HG02973 (cell line): ENCODE measurements at regions not wholly inside any gene's neighbourhood (a gene's known extent, or its start where the extent isn't known, plus 50 kb on each side); places are given as distances from the start of the nearest gene placed in this dataset.

Experiments used
- ATAC-seq: cut with Tn5 transposase; IDR thresholded peaks from one replicate; pipeline ENCODE4 v1.9.1; 2021; ENCODE audit warnings: moderate library complexity; ENCODE audit not compliant: unreplicated experiment

DNA sequence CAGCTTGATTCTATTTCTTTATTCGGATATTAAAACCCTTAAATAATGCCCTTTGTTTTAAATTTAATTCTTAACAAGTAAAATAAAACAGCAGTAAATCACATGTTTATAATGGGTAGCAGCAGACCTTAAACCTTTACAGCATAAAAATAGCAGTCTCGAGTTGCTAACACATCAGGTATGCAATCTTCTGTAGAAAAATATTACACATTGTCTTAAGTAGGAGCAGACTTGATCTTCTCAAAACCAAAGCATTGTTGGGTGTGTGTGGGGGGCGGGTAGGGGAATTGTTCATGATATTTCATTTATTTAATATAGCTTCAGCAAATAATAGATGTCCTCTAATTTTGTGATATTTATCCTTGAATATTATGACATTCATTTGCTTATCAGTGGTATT, 331.4 kb downstream of the PCDH7 start:
- ATAC-seq, result no peak

DNA sequence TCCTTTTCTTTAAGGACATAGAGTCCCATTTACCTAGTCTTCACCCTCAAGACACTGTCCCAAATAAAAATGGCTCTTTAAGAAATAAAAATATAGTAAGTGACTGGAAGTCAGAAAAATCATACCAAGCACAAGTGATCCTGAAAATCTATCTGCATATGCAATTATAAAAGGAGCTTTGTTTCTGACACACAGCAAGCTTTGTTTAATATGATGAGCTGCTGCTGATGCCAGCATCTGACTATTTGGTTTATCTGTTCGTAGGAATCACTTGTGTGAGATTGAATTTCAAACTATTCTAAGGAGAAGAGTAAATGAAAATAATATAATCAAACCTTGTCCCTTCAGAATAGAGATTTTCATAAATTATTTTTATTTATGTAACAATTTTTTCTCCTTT, 332.4 kb downstream of the PCDH7 start:
- no peak for ATAC-seq

DNA sequence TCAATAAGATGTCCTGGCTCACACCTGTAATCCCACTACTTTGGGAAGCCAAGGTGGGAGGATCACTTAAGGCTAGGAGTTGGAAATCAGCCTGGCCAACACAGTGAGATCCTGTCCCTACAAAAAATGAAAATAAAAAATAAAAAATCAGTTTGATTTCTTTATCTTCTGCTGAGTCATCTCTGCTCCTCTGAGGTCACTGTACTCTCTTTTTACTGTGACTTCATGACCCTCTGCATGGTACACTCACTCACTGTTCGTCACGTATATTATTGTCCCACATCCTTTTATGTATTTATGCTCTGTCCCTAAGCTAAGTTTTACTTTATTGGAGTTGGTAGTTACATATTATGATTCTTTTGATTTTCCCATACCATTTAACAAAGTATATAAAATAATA, 333.3 kb downstream of the PCDH7 start:
- ATAC-seq, result no peak

DNA sequence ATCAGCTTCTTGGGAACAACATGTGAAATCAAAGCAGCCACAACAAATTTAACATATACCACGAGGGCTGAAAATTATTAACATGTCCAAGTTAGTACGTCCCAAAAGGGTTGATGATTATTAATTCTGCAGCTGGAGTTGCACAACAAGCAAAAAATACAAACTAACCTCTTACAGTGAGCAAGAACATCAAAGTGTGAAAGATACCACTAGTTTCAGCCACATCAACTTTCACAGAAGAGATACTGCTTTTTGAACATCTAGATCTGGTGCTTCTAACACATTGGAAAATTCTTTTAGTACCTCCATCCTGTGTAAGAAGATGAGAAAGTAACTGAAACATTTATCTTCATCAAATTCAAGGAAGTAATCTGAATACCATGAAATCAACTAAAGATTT, 334.1 kb downstream of the PCDH7 start:
- ATAC-seq, result no peak

DNA sequence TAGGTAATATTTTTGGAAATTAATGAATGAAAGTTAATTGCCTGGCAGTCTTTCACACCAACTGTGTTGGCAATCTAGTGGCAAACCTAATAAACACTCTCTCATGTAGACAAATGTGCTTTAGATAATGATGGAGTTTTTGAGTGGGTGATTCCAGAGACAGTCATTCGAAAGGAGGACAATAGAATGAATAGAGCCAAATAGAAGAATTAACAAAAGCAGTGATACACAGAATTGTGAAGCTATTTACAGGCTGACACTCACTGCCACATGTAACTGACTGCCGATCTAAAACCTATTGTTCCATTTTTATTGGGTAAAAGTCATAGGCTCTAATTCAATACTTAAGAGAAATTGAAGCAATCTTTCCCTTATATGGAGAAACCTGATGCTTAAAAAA, 338.5 kb downstream of the PCDH7 start:
- no peak for ATAC-seq

DNA sequence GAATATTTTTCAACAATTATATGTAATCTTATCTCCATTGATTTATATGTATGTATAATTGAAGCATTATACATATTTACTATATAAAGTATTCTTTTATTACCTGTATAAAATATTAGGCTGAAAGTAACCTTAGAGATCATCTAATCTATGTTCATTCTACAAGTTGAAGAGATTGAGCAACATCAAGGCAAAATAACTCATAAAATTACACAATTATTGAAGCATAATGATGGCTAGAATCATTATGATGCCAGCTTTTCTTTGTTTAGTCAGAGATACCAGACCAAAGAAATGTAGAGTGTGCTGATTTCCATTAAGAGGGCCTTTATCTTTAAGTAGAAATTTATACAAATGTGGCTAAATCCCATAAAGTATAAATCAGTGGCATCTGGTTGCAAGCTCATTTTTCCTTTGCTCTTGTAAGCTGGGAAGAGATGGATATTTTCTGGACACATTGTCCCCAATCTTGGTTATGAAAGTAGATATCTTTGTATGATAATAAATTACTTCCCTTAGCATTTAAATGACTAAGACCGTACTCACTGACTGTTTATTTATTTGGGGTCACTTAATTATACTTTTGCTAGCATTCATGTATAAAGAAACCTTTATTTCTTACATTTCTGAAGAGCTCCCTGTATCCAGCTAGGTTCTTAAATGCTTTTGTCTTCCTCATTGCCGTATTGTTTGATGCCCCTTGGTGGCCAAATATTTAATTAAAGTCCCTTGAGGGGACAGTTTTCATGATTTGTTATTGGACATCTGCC, 339.8 kb downstream of the PCDH7 start:
- ATAC-seq, result no peak

DNA sequence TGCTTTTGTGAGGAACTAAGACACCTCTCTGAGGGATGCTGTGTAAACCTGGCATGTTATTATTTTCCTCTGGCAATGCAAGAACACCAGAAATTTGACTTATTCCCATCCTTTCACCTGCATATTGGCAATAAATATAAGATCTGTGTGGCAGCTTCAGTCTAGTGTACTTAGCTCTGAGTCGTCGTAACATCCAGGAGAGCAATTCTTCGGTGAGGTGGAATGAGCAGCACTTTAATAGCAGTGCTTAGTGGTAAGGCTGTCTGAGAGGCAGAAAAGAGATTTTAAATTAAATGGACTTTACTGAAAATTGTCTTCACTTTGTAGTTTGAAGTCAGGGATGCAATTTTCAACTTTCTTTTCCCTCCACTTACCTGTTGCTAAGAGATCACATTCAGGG, 344.9 kb downstream of the PCDH7 start:
- ATAC-seq, result no peak

DNA sequence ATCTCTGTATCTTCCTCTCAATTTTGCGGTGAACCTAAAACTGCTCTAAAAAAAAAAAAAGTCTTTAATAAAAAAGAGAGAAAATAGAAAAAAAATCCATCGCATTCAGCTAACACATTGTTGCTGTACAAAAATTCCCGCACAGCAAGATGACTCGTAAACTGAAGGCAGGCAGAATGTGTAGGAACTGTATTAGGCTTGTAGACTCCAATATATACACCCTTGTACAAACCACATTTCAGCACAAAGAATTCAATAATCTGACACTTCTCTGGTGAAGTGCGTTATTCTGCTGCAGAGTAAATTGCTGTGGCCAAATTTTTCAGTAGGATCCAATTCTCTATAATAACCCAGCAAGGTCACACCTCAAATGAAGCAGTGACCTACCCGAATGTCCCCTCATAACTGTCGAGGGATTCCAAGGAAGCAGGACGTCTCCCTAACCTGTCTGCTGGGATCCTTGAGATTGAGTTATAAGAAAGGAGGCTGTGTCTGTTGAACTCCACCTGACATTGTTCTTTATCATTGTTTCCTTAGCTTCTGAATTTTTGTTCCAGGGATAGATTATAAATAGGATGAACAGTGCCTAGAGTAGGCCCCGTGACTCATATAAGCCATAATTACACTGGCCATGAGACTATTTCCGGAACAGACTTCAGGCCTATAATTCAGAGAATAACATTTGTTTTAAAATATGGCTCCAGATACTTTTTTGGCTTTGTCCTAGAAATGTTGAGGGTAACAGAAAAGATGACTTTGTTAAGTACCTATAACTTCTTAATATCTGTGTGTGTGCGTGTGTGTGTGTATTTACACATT, 348.3 kb downstream of the PCDH7 start:
- no peak for ATAC-seq

DNA sequence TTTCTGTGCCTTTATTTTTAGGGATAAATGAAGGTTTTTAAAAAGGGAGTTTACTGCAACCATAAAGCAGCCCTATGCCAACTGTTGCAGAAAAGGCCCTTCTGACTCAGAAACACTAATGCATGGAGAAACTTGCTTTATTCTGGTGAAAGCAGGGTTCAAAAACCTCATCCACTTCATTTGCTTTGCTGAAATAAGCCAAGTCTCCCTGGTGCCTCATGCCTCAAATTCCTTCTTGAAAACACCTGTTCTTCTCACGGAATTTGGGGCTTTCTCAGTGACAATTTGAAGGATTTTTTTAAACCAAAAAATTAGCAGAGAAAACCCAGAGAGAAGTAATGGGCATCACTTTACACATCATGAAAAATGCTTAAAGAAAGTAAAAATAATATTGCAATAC, 349.0 kb downstream of the PCDH7 start:
- no peak for ATAC-seq

DNA sequence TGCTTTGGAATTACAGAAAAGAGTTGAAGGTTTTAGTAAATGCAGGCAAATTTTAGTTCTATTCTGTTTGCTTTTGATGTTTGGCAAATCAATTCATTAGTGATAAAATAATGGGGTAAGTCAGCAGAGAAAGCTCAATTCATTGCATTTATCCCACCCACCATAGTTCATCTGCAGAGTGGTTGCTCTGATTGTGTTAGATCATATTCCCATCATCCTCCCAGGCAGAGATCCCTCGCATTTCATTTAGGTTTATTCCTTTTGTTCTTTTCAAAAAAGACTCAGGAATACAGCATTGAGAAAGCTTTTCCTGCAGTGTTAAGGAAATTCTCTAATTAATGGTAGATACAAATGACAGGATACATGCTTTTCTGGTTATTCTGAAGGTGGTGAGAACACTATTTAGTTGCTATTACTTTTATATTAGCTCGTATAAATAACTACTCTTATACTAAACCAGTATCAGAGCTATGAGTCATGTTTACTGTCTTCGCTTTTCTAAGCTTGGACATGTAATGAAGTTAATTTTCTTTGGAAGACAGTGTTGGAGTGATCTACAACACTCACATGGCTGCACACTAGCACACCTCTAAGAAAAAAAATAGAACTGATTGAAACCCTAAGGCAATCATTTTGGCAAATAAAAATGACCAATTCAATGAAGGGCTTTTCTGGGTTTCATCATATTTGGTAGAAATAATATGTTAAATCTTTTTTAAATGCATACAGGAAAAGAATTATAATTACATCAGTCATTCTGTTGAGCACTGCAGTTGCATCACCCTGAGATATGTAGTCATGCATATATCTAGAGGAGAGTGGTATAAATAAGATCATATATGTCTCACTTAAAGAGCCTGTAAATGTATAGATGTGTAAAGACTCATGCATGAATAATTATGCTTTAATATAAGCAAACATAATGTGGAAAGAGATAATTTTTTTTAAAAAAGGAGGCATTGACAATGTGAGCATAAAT, 351.6 kb downstream of the PCDH7 start:
- ATAC-seq, result no peak

DNA sequence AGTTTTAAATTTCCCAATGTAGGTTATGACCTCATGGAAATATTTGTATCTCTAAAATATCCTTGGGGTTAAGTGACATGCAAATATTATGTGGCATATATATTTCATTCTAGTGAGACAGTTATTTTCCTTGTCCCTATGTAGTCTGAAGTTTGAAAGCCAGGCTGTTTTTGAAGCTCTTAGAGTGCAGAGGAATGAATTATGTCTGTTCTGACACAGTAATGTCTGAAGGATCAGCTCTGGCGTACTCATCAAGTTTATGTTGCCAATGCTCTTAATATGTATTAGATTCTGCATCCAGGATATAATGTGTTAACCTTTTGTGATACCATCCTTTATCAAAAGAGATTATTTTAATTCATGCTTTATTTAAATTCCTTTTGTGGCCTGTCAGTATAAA, 355.8 kb downstream of the PCDH7 start:
- no peak for ATAC-seq

DNA sequence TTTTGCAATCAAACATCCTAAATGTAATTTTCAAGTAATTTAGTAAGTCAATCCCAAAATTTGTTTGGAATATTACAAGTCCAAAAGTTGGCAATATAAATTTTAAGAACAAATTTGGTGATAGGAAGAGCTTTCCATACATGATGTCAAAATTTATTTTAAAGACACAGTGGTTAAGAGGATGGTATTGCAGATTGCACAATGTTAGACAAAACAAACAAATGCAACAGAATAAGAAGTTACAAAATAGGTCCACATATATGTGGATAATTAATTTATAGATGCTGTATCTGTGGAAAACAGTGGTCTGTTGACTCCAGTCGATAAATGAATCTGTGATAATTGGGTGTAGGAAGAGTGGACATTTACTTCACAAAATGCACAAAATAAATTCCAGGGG, 358.5 kb downstream of the PCDH7 start:
- no peak for ATAC-seq

DNA sequence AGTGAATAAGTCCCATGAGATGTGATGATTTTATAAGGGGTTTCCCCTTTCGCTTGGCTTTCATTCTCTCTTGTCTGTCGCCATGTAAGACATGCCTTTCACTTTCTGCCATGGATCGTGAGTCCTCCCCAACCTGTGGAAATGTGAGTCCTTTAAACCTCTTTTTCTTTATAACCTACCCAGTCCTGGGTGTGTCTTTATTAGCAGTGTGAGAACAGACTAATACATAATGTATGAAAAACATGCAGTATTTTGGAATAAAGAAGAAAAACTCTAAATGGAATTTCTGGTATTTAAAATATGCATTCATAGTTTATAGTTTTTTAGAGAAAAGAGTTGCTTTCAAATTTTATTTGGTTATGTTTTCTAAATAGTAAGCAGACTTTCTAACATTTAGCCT, 360.7 kb downstream of the PCDH7 start:
- no peak for ATAC-seq

DNA sequence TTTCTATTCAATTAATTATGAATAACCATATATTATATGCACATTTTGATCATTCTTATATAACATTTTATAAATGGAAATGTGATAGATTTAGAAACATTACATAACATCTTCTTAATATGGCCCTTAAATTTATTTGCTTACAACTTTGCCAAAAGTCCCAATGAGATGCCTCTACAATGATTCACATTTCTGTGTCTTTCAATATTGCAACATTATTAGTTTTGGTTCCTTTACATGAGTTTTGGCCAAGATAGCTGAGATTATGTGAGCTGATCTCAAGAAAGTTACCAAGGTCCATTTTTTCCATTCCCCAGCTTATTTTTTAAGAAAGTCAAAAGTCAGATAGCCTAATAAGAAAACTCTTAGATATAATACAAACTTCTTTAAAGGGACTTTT, 361.2 kb downstream of the PCDH7 start:
- no peak for ATAC-seq

DNA sequence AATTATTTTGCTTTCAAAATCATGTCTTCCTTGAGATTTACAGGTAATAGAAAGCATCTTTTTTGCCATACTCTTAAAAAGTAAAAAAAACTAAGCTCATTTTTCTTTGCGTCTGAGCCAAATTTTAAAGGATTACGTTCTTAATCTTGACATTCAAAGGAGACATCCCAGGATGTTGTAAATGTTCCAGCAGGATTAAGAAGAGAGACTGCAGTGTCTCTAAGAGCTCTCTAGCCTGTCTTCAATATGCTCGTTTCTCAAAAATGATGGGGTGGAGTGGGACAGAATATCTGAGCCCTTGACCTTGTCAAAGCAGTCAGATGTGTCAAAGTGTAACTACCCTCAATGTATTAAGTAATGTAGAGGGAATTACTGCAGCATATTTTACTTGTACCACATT, 363.3 kb downstream of the PCDH7 start:
- ATAC-seq, result no peak

DNA sequence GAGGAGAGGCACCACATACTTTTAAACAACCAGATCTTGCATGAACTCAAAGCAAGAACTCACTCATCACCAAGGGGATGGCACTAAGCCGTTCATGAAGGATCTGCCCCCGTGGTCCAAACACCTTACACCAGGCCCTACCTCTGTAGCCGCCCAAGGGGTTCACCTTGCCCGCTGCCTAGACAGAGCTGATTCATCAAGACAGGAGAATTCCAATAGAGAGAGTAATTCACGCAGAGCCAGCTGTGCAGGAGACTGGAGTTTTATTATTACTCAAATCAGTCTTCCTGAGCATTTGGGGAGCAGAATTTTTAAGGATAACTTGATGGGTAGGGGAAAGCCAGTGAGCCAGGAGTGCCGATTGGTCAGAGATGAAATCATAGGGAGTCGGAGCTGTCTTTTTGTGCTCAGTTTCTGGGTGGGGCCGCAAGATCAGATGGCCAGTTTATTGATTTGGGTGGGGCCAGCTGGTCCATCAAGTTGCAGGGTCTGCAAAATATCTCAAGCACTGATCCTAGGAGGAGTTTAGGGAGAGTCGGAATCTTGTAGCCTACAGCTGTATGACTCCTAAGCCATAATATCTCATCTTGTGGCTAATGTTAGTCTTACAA, 364.7 kb downstream of the PCDH7 start:
- no peak for ATAC-seq

DNA sequence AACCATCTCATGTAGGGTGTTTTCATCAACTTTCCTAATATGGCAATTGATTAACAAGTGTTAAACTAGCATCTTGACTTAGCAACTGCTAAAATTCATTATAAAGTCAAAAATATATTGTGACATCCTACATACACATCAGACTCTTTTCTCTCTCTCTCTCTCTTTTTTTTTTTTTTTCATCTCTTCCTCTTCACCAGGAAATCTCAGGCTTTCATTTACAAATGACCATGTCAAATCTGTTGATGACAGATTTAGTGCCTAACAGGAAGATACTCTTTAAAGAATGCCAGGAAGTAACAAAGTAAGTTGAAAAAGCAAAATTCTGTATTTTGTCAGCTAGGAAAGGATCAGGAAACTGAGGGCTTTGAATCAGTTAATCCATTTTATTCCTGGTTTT, 365.5 kb downstream of the PCDH7 start:
- ATAC-seq, result no peak

DNA sequence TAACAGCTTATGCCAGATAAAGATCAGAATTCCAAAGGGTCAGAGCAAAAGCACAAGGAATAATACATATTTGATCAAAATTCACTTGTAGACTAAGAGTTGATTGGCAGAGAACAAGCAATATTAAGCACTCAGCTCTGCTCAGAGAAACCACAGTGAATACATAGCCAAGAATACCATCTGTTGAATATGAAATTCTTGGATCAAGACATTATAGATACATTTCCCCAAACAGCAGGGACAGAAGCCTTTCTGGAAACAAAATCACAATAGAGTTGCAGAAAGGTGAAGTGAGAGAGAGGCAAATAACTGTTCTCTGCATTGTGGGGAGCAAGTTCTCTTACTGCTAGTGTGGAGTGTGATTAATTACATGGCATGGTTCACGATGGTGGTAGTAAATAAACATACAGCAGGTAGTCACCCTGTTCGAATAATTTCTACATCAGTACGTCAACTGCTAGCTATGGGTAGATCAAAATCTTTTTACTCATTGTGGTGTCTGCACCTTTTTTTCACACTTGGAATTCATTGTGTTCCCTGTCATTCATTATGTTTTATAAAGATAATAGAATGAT, 366.7 kb downstream of the PCDH7 start:
- no peak for ATAC-seq

DNA sequence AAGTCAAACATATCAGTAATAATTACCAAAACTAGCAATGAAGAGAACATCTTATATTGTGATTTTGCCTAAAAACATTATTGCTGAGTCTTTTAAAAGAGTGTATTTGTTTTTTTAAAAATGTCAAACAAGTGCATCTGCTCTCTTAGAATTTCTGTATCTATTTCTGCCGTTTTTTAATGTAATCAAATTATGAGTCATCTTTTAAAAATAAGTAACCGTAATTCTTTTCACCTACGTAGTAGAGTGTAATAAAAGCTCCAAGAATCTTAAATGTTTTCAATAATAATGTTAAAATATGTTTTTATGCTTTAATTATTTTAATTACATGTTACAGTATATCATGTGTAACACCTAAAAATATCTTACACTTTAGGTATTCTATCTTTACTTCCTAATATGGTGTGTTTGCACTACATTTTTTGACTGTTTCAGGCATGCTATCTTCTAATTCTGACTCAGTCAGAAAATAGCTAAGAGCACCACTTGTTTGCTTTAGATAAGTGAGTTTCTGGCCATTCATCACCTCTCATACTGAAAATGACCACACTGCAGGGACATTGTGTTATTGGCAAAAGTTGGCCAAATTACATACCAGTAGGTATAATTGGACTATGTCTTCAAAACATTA, 368.5 kb downstream of the PCDH7 start:
- no peak for ATAC-seq

DNA sequence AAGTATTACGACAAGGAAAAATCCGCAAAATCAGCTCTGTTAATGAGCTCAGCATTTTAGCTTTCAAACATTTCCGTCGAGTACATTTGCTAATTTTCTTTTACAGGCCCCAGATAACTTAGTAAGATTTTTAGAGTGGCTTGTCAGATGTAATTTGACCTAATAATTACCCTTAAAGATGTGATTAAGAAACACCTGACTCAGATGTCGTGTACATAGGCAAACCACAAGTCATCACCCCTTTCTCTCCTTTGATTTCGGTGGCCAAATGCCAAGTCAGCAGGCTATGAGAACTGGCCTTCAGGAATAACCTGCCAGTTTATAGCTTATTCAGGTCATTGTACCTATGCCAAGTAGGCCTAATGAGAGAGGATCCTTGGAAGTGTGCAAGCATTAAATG, 369.6 kb downstream of the PCDH7 start:
- no peak for ATAC-seq
